Fibroblast of upper back skin (primary cell): ENCODE measurements at regions not wholly inside any gene's neighbourhood (a gene's known extent, or its start where the extent isn't known, plus 50 kb on each side); places are given as distances from the start of the nearest gene placed in this dataset.
"Not testable (repeated sequence)": the region's sequence is repeated elsewhere in the genome, so short reads cannot be mapped to it uniquely, and the experiment has no call there.

Experiments used
- DNase-seq: peaks from one replicate; pipeline ENCODE4 v3.0.0-alpha.2; 2013

GRCh38 chr4:184950117-184950830, 68.0 kb upstream of the HELT start:
- DNase-seq = no peak

GRCh38 chr4:184950926-184951325, 67.4 kb upstream of the HELT start:
- DNase-seq = no peak

GRCh38 chr4:184951668-184952160, 66.6 kb upstream of the HELT start:
- no peak for DNase-seq

GRCh38 chr4:184952522-184952921, 65.8 kb upstream of the HELT start:
- no peak for DNase-seq

GRCh38 chr4:184953421-184953945, 64.8 kb upstream of the HELT start:
- no peak for DNase-seq

- DNase-seq = no peak
Measured at GRCh38 chr4:184953971-184954370, 64.3 kb upstream of the HELT start.

GRCh38 chr4:184954482-184954881, 63.8 kb upstream of the HELT start:
- DNase-seq = no peak

GRCh38 chr4:184955116-184955515, 63.2 kb upstream of the HELT start:
- DNase-seq = no peak

GRCh38 chr4:184955636-184956035, 62.7 kb upstream of the HELT start:
- no peak for DNase-seq

- DNase-seq = no peak
Measured at GRCh38 chr4:184957446-184958115, 60.7 kb upstream of the HELT start.

- DNase-seq = no peak
Measured at GRCh38 chr4:184958127-184958922, 60.0 kb upstream of the HELT start.

GRCh38 chr4:184958923-184959210, 59.4 kb upstream of the HELT start:
- no peak for DNase-seq

- no peak for DNase-seq
Measured at GRCh38 chr4:184959309-184959708, 59.0 kb upstream of the HELT start.

- no peak for DNase-seq
Measured at GRCh38 chr4:184959786-184960185, 58.5 kb upstream of the HELT start.

GRCh38 chr4:184960505-184960971, 57.8 kb upstream of the HELT start:
- DNase-seq = no peak

- no peak for DNase-seq
Measured at GRCh38 chr4:184961660-184962059, 56.6 kb upstream of the HELT start.

- DNase-seq = no peak
Measured at GRCh38 chr4:184962125-184962638, 56.1 kb upstream of the HELT start.

GRCh38 chr4:184965230-184966050, 52.9 kb upstream of the HELT start:
- not testable (repeated sequence) for DNase-seq

GRCh38 chr4:184966051-184966691, 52.1 kb upstream of the HELT start:
- DNase-seq = not testable (repeated sequence)

- DNase-seq = not testable (repeated sequence)
Measured at GRCh38 chr4:184967699-184968098, 50.6 kb upstream of the HELT start.

GRCh38 chr4:184968366-184968765, 49.9 kb upstream of the HELT start:
- no peak for DNase-seq
